IMR-90 (cell line): ENCODE measurements at regions not wholly inside any gene's neighbourhood (a gene's known extent, or its start where the extent isn't known, plus 50 kb on each side); places are given as distances from the start of the nearest gene placed in this dataset.

Experiments used
- ATAC-seq: fragments of 200-7000 bp; cut with Tn5 transposase; 2 replicates; pipeline ENCODE4 v1.9.1; 2020; ENCODE audit warnings: low read depth, mild to moderate bottlenecking, moderate library complexity
- BruUV-seq: library from RNA; stranded (reverse); fragments of 400-500 nt; replicated peaks from 2 replicates; lab custom pipeline; 2021; lab: Mats Ljungman, UMichigan
- CTCF ChIA-PET: fragments of 300-600 bp; formaldehyde crosslinking; extraction: SDS; loops from one replicate; lab custom pipeline; 2021; ENCODE audit warnings: antibody characterized with exemption; lab: Yijun Ruan, JAX
- POLR2A ChIA-PET: fragments of 300-600 bp; sonication (Branson Sonifier 250); formaldehyde crosslinking; loops from one replicate; lab custom pipeline; 2022; ENCODE audit warnings: antibody characterized with exemption; ENCODE audit not compliant: unreplicated experiment; lab: Charles Lee
- DNase-seq: peaks from one replicate; pipeline ENCODE4 v3.0.0; 2013
- H2AFZ ChIP-seq: replicated peaks from 2 replicates; pipeline ENCODE3; 2013; ENCODE audit warnings: low read length, mild to moderate bottlenecking; ENCODE audit not compliant: poor library complexity
- H2AK5ac ChIP-seq: 2 replicates; pipeline ENCODE4 v1.6.1; 2013; ENCODE audit warnings: low read depth, low read length, inconsistent platforms
- H2AK9ac ChIP-seq: replicated peaks from 2 replicates; pipeline ENCODE3; 2013; ENCODE audit warnings: mild to moderate bottlenecking, low read depth, low read length, moderate library complexity; ENCODE audit not compliant: poor library complexity
- H2BK120ac ChIP-seq: 2 replicates; pipeline ENCODE4 v1.6.1; 2013; ENCODE audit warnings: low read depth, low read length, inconsistent platforms
- H2BK15ac ChIP-seq: 3 replicates; pipeline ENCODE4 v1.6.1; 2013; ENCODE audit warnings: low read depth, low read length, inconsistent platforms
- H2BK20ac ChIP-seq: 2 replicates; pipeline ENCODE4 v1.6.1; 2013; ENCODE audit warnings: low read depth, mild to moderate bottlenecking, inconsistent platforms, low read length, moderate library complexity
- H2BK5ac ChIP-seq: 2 replicates; pipeline ENCODE4 v1.6.1; 2013; ENCODE audit warnings: mild to moderate bottlenecking, low read depth, low read length, inconsistent platforms; ENCODE audit not compliant: poor library complexity, severe bottlenecking
- H3K14ac ChIP-seq: replicated peaks from 2 replicates; pipeline ENCODE4 v1.6.1; 2013; ENCODE audit warnings: low read depth, low read length, inconsistent platforms
- H3K18ac ChIP-seq: 2 replicates; pipeline ENCODE4 v1.6.1; 2013; ENCODE audit warnings: low read depth, low read length, control low read depth
- H3K23ac ChIP-seq: 2 replicates; pipeline ENCODE4 v1.6.1; 2013; ENCODE audit warnings: low read depth, low read length, inconsistent platforms
- H3K27ac ChIP-seq: 2 replicates; pipeline ENCODE4 v1.5.1; 2013; ENCODE audit warnings: mild to moderate bottlenecking, control low read depth, low read length; ENCODE audit not compliant: insufficient read depth
- H3K27me3 ChIP-seq: 2 replicates; pipeline ENCODE4 v1.6.1; 2013; ENCODE audit warnings: low read length; ENCODE audit not compliant: control insufficient read depth, insufficient read depth
- H3K36me3 ChIP-seq: 2 replicates; pipeline ENCODE4 v1.6.1; 2013; ENCODE audit warnings: low read length, mixed read lengths; ENCODE audit not compliant: control insufficient read depth, insufficient read depth
- H3K4ac ChIP-seq: 2 replicates; pipeline ENCODE4 v1.6.1; 2013; ENCODE audit warnings: low read depth, low read length, inconsistent platforms
- H3K4me1 ChIP-seq: 2 replicates; pipeline ENCODE4 v1.6.1; 2013; ENCODE audit warnings: low read length, mixed read lengths; ENCODE audit not compliant: control insufficient read depth, insufficient read depth
- H3K4me2 ChIP-seq: 2 replicates; pipeline ENCODE4 v1.6.1; 2013; ENCODE audit warnings: low read depth, mild to moderate bottlenecking, control low read depth, low read length, moderate library complexity
- H3K4me3 ChIP-seq: 2 replicates; pipeline ENCODE4 v1.5.1; 2013; ENCODE audit warnings: low read depth, mild to moderate bottlenecking, control low read depth, low read length, moderate library complexity; ENCODE audit not compliant: insufficient read depth
- H3K56ac ChIP-seq: 2 replicates; pipeline ENCODE4 v1.6.1; 2013; ENCODE audit warnings: low read length, inconsistent platforms; ENCODE audit not compliant: insufficient read depth; ENCODE audit errors: extremely low read depth
- H3K79me1 ChIP-seq, 2 experiments: 2 replicates each; pipeline ENCODE4 v1.6.1; 2013; ENCODE audit warnings: low read length in 2 of 2, inconsistent platforms in 1 of 2, low read depth in 1 of 2
- H3K9ac ChIP-seq: 2 replicates; pipeline ENCODE4 v1.6.1; 2013; ENCODE audit warnings: low read depth, low read length, control low read depth
- H3K9me1 ChIP-seq: 2 replicates; pipeline ENCODE4 v1.6.1; 2013; ENCODE audit warnings: low read length, inconsistent platforms; ENCODE audit not compliant: insufficient read depth
- H3K9me3 ChIP-seq: 2 replicates; pipeline ENCODE4 v1.6.1; 2013; ENCODE audit warnings: low read length; ENCODE audit not compliant: control insufficient read depth, insufficient read depth
- H4K20me1 ChIP-seq: 2 replicates; pipeline ENCODE4 v1.6.1; 2013; ENCODE audit warnings: low read length, inconsistent platforms; ENCODE audit not compliant: insufficient read depth
- H4K5ac ChIP-seq: 2 replicates; pipeline ENCODE4 v1.6.1; 2013; ENCODE audit warnings: mild to moderate bottlenecking, low read depth, low read length, control low read depth
- H4K8ac ChIP-seq, 2 experiments: 2 replicates each; pipeline ENCODE4 v1.6.1; 2013; ENCODE audit warnings: low read depth in 2 of 2, low read length in 2 of 2, control low read depth in 1 of 2, inconsistent platforms in 1 of 2
- H4K91ac ChIP-seq: 2 replicates; pipeline ENCODE4 v1.6.1; 2013; ENCODE audit warnings: low read depth, low read length, inconsistent platforms; ENCODE audit not compliant: insufficient read depth
- BHLHE40 ChIP-seq: fragments of 150-350 bp; IDR thresholded peaks from 2 replicates; pipeline ENCODE4 v1.6.1; 2016; ENCODE audit warnings: mild to moderate bottlenecking, low read depth, low read length
- CEBPB ChIP-seq: IDR thresholded peaks from 2 replicates; pipeline ENCODE4 v1.6.1; 2012; ENCODE audit warnings: low read depth, low read length, improper control_type of control experiment
- CHD1 ChIP-seq: IDR thresholded peaks from 2 replicates; pipeline ENCODE4 v1.6.1; 2012; ENCODE audit warnings: low read depth, low read length, improper control_type of control experiment
- CTCF ChIP-seq: conservative IDR thresholded peaks from 2 replicates; pipeline ENCODE4 v1.5.1; 2012; ENCODE audit warnings: mild to moderate bottlenecking, low read depth, low read length, improper control_type of control experiment
- ELK1 ChIP-seq: fragments of 150-350 bp; IDR thresholded peaks from 2 replicates; pipeline ENCODE4 v1.6.1; 2016; ENCODE audit warnings: low read depth, mild to moderate bottlenecking, low read length, moderate library complexity, borderline replicate concordance
- FOS ChIP-seq: fragments of 150-350 bp; IDR thresholded peaks from 2 replicates; pipeline ENCODE4 v1.6.1; 2016; ENCODE audit warnings: low read depth, low read length
- MAFK ChIP-seq: IDR thresholded peaks from 2 replicates; pipeline ENCODE4 v1.6.1; 2012; ENCODE audit warnings: low read depth, low read length, improper control_type of control experiment
- MAZ ChIP-seq: IDR thresholded peaks from 2 replicates; pipeline ENCODE4 v1.6.1; 2012; ENCODE audit warnings: low read depth, mild to moderate bottlenecking, low read length, improper control_type of control experiment, moderate library complexity, borderline replicate concordance
- MXI1 ChIP-seq: IDR thresholded peaks from 2 replicates; pipeline ENCODE4 v1.6.1; 2012; ENCODE audit warnings: low read depth, mild to moderate bottlenecking, low read length, moderate library complexity, borderline replicate concordance
- NFE2L2 ChIP-seq: fragments of 150-350 bp; IDR thresholded peaks from 2 replicates; pipeline ENCODE4 v1.6.1; 2016; ENCODE audit warnings: low read depth, mild to moderate bottlenecking, low read length
- RAD21 ChIP-seq: IDR thresholded peaks from 2 replicates; pipeline ENCODE4 v1.6.1; 2012; ENCODE audit warnings: low read length, improper control_type of control experiment
- RFX5 ChIP-seq: IDR thresholded peaks from 2 replicates; pipeline ENCODE4 v1.8.0; 2012; ENCODE audit warnings: low read depth, mild to moderate bottlenecking, low read length, moderate library complexity
- SMC3 ChIP-seq: fragments of 150-350 bp; IDR thresholded peaks from 2 replicates; pipeline ENCODE4 v1.6.1; 2016; ENCODE audit warnings: low read depth, mild to moderate bottlenecking, antibody characterized with exemption, low read length, moderate library complexity
- USF2 ChIP-seq: fragments of 150-350 bp; IDR thresholded peaks from 2 replicates; pipeline ENCODE4 v1.6.1; 2017; ENCODE audit warnings: mild to moderate bottlenecking, antibody characterized with exemption, low read length, low read depth
- WGBS, 2 experiments: methylation state at CpG; one replicate each; pipeline versions ENCODE4 v1.1.5 to v1.1.7; 2013; ENCODE audit warnings: missing lambda C conversion rate in 2 of 2; ENCODE audit not compliant: insufficient read length in 1 of 2; ENCODE audit errors: extremely low coverage in 2 of 2; 5-methylcytosine and 5-hydroxymethylcytosine counted together
- dilution Hi-C: fragments of 300-500 bp; cut with HindIII; formaldehyde crosslinking; loops from one replicate; pipeline ENCODE4 v1.14.3; 2018; ENCODE audit warnings: low sequenced_read_pairs; ENCODE audit not compliant: unreplicated experiment
- in situ Hi-C: fragments of 300-500 bp; cut with MboI; formaldehyde crosslinking; loops from 3 replicates; pipeline ENCODE4 v1.14.3; 2019; ENCODE audit warnings: low sequenced_read_pairs, inconsistent platforms, mixed read lengths
- intact Hi-C: fragments of 100-400 bp; cut with micrococcal nuclease; formaldehyde crosslinking; loops from 2 replicates; pipeline ENCODE4 v1.10.0; 2022

DNA sequence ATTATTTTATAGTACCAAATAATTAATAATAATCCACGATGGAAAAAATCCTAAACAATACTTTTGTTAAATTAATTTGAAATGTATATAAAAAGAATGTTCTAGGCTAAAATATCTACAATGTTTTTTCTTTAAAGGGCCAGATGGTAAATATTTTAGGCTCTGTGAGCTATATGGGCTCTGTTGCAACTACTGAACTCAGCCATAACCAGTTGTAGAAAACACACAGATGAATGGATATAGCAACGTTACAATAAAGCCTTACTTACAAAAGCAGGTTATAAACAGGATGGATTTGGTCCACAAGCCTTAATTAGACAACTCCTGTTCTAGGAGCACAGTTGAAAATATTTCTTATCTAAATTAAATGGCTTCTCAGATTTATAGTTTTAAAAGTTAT lies 245.2 kb downstream of the KCNC2 start:
- ATAC-seq: no peak

More for the DNA sequence above, 245.2 kb downstream of the KCNC2 start:
- Histone ChIP-seq H4K5ac (no peak overlapping the region), H3K4me1 (no peaks in the 10 kb centered on the region), H3K4me2 (no peak overlapping the region), H3K18ac (no peak overlapping the region), H3K79me1 (no peaks in the 10 kb centered on the region), H2AFZ (no peak overlapping the region), H2AK5ac (no peak overlapping the region), H3K4me3 (no peak overlapping the region), H3K9me1 (no peaks in the 10 kb centered on the region), H2BK15ac (no peak overlapping the region), H2BK20ac (no peak overlapping the region), H3K4ac (no peak overlapping the region), H2BK120ac (no peak overlapping the region), H3K9ac (no peak overlapping the region), H4K20me1 (no peaks in the 10 kb centered on the region), H4K91ac (no peak overlapping the region), H3K36me3 (no peaks in the 10 kb centered on the region), H3K27me3 (no peaks in the 10 kb centered on the region), H2BK5ac (no peak overlapping the region), H3K56ac (no peak overlapping the region), H2AK9ac (no peak overlapping the region), H3K14ac (no peak overlapping the region), H3K27ac (no peak overlapping the region), H3K9me3 (no peaks in the 10 kb centered on the region), H4K8ac (no peak overlapping the region), H3K23ac (no peak overlapping the region)
- no TSS peak for BruUV-seq
- ChIA-PET POLR2A (no interaction called here), CTCF (no interaction called here)
- no CpG with 5 or more reads among the region's 2 CpGs for WGBS, 2 experiments
- no peak for DNase-seq
- dilution Hi-C loops: no loop called here
- TF ChIP-seq CHD1: no peak
- TF ChIP-seq RFX5: no peak
- no peak for TF ChIP-seq CEBPB
- no peak for TF ChIP-seq MXI1
- no peak for TF ChIP-seq RAD21
- TF ChIP-seq BHLHE40: no peak
- TF ChIP-seq MAZ: no peak
- TF ChIP-seq FOS: no peak
- TF ChIP-seq NFE2L2: no peak
- TF ChIP-seq ELK1: no peak
- no peak for TF ChIP-seq SMC3
- no peak for TF ChIP-seq CTCF
- TF ChIP-seq MAFK: no peak
- no peak for TF ChIP-seq USF2
- intact Hi-C loops: no loop called here
- in situ Hi-C loops: no loop called here
